ENCODE measurements at regions not wholly inside any gene's neighbourhood (a gene's known extent, or its start where the extent isn't known, plus 50 kb on each side); places are given as distances from the start of the nearest gene placed in this dataset.

DNA sequence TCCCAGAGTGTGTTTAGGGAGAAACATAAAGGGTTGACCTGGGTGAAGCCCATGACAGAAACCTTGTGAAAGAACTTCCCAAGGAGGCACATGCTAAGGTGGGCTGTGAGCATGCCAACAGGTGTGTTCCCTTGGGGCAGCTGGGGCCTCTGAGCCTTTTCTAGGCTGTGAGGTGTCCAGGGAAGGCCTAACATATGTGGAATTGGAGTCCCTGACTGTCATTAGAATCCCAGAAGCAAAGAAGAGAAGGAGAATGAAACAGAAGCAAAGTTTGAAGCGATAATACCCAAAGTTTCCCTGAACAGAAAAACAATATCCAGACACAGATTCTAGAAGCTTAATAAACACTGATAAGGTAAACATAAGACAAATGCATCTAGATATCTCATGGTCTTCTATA is 143.3 kb downstream of the CD83 start:
- TF ChIP-seq EZH2 (IDR thresholded peaks at IDR 0.05; ENCODE audit: borderline replicate concordance), result no peak
- TF ChIP-seq, protein P1, sequence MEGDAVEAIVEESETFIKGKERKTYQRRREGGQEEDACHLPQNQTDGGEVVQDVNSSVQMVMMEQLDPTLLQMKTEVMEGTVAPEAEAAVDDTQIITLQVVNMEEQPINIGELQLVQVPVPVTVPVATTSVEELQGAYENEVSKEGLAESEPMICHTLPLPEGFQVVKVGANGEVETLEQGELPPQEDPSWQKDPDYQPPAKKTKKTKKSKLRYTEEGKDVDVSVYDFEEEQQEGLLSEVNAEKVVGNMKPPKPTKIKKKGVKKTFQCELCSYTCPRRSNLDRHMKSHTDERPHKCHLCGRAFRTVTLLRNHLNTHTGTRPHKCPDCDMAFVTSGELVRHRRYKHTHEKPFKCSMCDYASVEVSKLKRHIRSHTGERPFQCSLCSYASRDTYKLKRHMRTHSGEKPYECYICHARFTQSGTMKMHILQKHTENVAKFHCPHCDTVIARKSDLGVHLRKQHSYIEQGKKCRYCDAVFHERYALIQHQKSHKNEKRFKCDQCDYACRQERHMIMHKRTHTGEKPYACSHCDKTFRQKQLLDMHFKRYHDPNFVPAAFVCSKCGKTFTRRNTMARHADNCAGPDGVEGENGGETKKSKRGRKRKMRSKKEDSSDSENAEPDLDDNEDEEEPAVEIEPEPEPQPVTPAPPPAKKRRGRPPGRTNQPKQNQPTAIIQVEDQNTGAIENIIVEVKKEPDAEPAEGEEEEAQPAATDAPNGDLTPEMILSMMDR (IDR thresholded peaks at IDR 0.05; ENCODE audit: poor library complexity), result no peak
